ENCODE measurements at regions not wholly inside any gene's neighbourhood (a gene's known extent, or its start where the extent isn't known, plus 50 kb on each side); places are given as distances from the start of the nearest gene placed in this dataset.

DNA sequence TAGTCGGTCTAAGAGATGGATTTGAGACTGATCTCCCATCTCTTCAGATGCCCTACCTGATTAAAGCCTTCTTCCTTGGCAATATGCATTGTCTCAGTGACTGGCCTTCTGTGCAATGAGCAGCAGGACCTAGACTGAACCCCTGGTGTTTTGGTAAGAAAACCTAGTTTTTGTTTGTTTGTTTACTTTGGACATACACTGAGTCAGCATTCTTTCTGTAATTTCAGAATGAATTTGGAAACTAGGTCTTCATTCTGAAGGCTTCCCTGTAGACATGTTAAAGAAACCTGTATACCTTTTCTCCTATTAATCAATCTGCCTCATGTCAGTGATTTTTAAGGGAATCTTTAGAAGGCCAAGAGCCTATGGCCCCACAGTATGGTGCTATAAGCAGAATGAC, 597.5 kb upstream of the HTR2C start:
- no peaks in the 10 kb centered on the region for H3K27me3 ChIP-seq (ENCODE audit: control insufficient read depth in 1 of 2, insufficient read depth in 2 of 2, low read length in 2 of 2)
- H3K9ac ChIP-seq (ENCODE audit: insufficient read depth, low read depth, low read length): no peak overlapping the region
- H3K4me3 ChIP-seq (replicated peaks in 1 of 3; ENCODE audit: insufficient read depth in 1 of 3, low read depth in 2 of 3, low read length in 3 of 3): no peak overlapping the region
- no TSS peak for BruUV-seq (replicated peaks)
- TF ChIP-seq RARG (CRISPR knock-in tag; IDR thresholded peaks at IDR 0.05; ENCODE audit: low read depth): no peak
- TF ChIP-seq, protein P1, sequence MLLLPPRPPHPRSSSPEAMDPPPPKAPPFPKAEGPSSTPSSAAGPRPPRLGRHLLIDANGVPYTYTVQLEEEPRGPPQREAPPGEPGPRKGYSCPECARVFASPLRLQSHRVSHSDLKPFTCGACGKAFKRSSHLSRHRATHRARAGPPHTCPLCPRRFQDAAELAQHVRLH (CRISPR knock-in tag; IDR thresholded peaks at IDR 0.05; ENCODE audit: borderline replicate concordance, low read depth): no peak
- TF ChIP-seq SMARCC2 (IDR thresholded peaks at IDR 0.05): no peak
- TF ChIP-seq MAFK (conservative IDR thresholded peaks at IDR 0.05 in 1 of 2, IDR thresholded peaks at IDR 0.05 in 1 of 2; ENCODE audit: low read length in 2 of 2): peak in 1 of 2 experiments; percentile 67; a peak in 2 of 4 replicates
- TF ChIP-seq, protein P2, sequence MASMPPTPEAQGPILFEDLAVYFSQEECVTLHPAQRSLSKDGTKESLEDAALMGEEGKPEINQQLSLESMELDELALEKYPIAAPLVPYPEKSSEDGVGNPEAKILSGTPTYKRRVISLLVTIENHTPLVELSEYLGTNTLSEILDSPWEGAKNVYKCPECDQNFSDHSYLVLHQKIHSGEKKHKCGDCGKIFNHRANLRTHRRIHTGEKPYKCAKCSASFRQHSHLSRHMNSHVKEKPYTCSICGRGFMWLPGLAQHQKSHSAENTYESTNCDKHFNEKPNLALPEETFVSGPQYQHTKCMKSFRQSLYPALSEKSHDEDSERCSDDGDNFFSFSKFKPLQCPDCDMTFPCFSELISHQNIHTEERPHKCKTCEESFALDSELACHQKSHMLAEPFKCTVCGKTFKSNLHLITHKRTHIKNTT (CRISPR knock-in tag; IDR thresholded peaks at IDR 0.05): no peak
- no peak for TF ChIP-seq NFKBIZ (CRISPR knock-in tag; IDR thresholded peaks at IDR 0.05)
- no peak overlapping the region for H3K27ac ChIP-seq (ENCODE audit: extremely low read length, insufficient read depth, low read length)
- ChIA-PET CTCF (ENCODE audit: low intra/inter-chr PET ratio, low total read pairs) (no interaction called here), POLR2A (no interaction called here)
- H3K4me2 ChIP-seq (ENCODE audit: low read depth, low read length): no peak overlapping the region
- H3K4me1 ChIP-seq (ENCODE audit: insufficient read depth, low read length): no peaks in the 10 kb centered on the region
- H3K36me3 ChIP-seq (replicated peaks in 1 of 2; ENCODE audit: control insufficient read depth in 1 of 2, insufficient read depth in 2 of 2, low read length in 2 of 2): no peaks in the 10 kb centered on the region
- FAIRE-seq: no peak
- H3K9me3 ChIP-seq (ENCODE audit: low read length): no peaks in the 10 kb centered on the region
- in situ Hi-C loops (cut with HindIII; ENCODE audit: extremely low pct_ligation_motif_present, low pct_unique_long_range_greater_than_20kb): no loop called here
- WGBS (ENCODE audit: low lambda C conversion rate): 100% methylated on average over 1 of the region's 1 CpG
- DNase-seq (ENCODE audit: low spot score): no peak
- ATAC-seq: no peak
- H4K20me1 ChIP-seq (ENCODE audit: insufficient read depth, low read length): no peaks in the 10 kb centered on the region
- H3K79me2 ChIP-seq (ENCODE audit: insufficient read depth, low read length): no peaks in the 10 kb centered on the region
- intact Hi-C loops (cut with micrococcal nuclease; ENCODE audit: unreplicated experiment): no loop called here
- no peak overlapping the region for H2AFZ ChIP-seq (ENCODE audit: low read length)

DNA sequence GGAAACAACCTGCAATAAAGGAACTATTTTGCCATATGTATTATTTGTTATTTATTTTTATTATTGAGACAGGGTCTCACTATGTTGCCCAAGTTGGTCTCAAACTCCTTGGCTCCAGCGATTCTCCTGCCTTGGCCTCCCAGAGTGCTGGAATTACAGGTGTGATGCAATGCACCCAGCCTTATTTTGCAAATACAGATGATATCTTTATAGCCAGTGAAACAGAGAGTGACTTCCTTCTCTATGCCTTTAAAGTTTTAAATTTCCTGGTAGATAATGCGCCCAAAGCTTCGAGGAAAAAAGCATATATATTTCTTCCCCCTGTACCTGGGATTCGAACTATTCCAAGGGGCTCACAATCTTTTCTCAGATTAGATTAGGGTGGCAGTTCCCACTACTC, 601.1 kb upstream of the HTR2C start:
- no peak overlapping the region for H3K9ac ChIP-seq (ENCODE audit: insufficient read depth, low read depth, low read length)
- no peaks in the 10 kb centered on the region for H3K36me3 ChIP-seq (replicated peaks in 1 of 2; ENCODE audit: control insufficient read depth in 1 of 2, insufficient read depth in 2 of 2, low read length in 2 of 2)
- ATAC-seq (no peak), FAIRE-seq (no peak), DNase-seq (ENCODE audit: low spot score) (no peak)
- CTCF ChIA-PET (ENCODE audit: low intra/inter-chr PET ratio, low total read pairs): no interaction called here
- no TSS peak for BruUV-seq (replicated peaks)
- no peak overlapping the region for H3K4me2 ChIP-seq (ENCODE audit: low read depth, low read length)
- in situ Hi-C loops (cut with HindIII; ENCODE audit: extremely low pct_ligation_motif_present, low pct_unique_long_range_greater_than_20kb) (no loop called here), intact Hi-C loops (cut with micrococcal nuclease; ENCODE audit: unreplicated experiment) (no loop called here)
- no peaks in the 10 kb centered on the region for H3K27me3 ChIP-seq (ENCODE audit: control insufficient read depth in 1 of 2, insufficient read depth in 2 of 2, low read length in 2 of 2)
- no peak overlapping the region for H2AFZ ChIP-seq (ENCODE audit: low read length)
- no peaks in the 10 kb centered on the region for H4K20me1 ChIP-seq (ENCODE audit: insufficient read depth, low read length)
- no peaks in the 10 kb centered on the region for H3K79me2 ChIP-seq (ENCODE audit: insufficient read depth, low read length)
- POLR2A ChIA-PET: no interaction called here
- no peak overlapping the region for H3K27ac ChIP-seq (ENCODE audit: extremely low read length, insufficient read depth, low read length)
- no peak overlapping the region for H3K4me3 ChIP-seq (replicated peaks in 1 of 3; ENCODE audit: insufficient read depth in 1 of 3, low read depth in 2 of 3, low read length in 3 of 3)
- H3K4me1 ChIP-seq (ENCODE audit: insufficient read depth, low read length): no peaks in the 10 kb centered on the region
- no peaks in the 10 kb centered on the region for H3K9me3 ChIP-seq (ENCODE audit: low read length)
- 0% methylated on average over 4 of the region's 4 CpGs for WGBS (ENCODE audit: low lambda C conversion rate)
- TF ChIP-seq, protein P3, sequence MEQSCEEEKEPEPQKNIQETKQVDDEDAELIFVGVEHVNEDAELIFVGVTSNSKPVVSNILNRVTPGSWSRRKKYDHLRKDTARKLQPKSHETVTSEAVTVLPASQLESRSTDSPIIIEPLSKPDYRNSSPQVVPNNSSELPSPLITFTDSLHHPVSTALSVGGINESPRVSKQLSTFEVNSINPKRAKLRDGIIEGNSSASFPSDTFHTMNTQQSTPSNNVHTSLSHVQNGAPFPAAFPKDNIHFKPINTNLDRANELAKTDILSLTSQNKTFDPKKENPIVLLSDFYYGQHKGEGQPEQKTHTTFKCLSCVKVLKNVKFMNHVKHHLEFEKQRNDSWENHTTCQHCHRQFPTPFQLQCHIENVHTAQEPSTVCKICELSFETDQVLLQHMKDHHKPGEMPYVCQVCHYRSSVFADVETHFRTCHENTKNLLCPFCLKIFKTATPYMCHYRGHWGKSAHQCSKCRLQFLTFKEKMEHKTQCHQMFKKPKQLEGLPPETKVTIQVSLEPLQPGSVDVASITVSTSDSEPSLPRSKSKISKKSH (CRISPR knock-in tag; IDR thresholded peaks at IDR 0.05; ENCODE audit: borderline replicate concordance): no peak
- TF ChIP-seq, protein P4, sequence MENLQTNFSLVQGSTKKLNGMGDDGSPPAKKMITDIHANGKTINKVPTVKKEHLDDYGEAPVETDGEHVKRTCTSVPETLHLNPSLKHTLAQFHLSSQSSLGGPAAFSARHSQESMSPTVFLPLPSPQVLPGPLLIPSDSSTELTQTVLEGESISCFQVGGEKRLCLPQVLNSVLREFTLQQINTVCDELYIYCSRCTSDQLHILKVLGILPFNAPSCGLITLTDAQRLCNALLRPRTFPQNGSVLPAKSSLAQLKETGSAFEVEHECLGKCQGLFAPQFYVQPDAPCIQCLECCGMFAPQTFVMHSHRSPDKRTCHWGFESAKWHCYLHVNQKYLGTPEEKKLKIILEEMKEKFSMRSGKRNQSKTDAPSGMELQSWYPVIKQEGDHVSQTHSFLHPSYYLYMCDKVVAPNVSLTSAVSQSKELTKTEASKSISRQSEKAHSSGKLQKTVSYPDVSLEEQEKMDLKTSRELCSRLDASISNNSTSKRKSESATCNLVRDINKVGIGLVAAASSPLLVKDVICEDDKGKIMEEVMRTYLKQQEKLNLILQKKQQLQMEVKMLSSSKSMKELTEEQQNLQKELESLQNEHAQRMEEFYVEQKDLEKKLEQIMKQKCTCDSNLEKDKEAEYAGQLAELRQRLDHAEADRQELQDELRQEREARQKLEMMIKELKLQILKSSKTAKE (CRISPR knock-in tag; IDR thresholded peaks at IDR 0.05; ENCODE audit: borderline replicate concordance): no peak
- no peak for TF ChIP-seq NKX3-1 (CRISPR knock-in tag; IDR thresholded peaks at IDR 0.05)
